GF-D8 (cell line): ENCODE measurements at regions not wholly inside any gene's neighbourhood (a gene's known extent, or its start where the extent isn't known, plus 50 kb on each side); places are given as distances from the start of the nearest gene placed in this dataset.

ENCODE experiments used
- DNase-seq: peaks from one replicate; lab custom pipeline; 2025; lab: John Stamatoyannopoulos, UW

GRCh38 chr10:117868151-117868550 is 178.6 kb downstream of the RAB11FIP2 start:
- no peak for DNase-seq

GRCh38 chr10:117875793-117876192 is 170.9 kb downstream of the RAB11FIP2 start:
- DNase-seq: no peak

GRCh38 chr10:117876210-117876609 is 170.5 kb downstream of the RAB11FIP2 start:
- no peak for DNase-seq

DNA sequence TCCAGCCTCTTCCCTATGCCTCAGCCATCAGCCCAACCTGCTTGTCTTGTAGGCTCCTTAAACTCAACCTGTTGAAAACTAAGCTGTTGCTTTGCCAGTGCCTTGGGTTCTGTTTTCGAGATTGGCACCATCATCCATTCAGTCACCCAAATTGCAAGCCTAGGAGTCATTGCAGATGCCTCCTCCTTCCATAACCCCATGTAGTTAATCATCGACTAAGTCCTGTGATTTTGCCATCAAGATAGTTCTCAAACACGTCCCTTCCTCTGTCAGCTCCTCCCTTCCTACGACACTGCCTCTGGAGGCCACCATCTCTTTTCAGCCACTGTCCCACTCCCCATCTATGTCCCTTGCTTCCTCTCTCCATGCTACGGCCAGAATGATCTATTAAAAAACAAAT is 168.1 kb downstream of the RAB11FIP2 start:
- no peak for DNase-seq

- DNase-seq: no peak
Measured at GRCh38 chr10:117884093-117884492, 162.6 kb downstream of the RAB11FIP2 start.

DNA sequence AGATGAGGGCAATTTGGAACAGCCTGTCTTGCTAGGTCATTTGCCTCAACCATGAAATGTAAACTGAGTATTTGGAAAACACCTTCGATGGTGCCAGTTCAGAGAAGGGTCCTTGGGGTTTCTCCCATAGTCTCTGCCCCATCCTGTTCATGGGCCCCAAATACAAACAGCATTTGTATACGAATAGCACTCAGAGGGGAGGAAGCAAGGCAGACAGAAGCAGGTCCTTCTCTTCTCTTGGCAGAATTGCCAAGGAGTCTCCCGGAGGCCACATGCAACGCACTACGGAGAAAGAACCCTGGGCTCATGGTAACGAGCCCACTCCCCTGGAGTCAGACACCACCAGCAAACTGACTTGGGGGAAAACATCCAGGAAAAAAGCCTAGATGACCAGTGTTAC is 162.1 kb downstream of the RAB11FIP2 start:
- no peak for DNase-seq

GRCh38 chr10:117885206-117885829 is 161.4 kb downstream of the RAB11FIP2 start:
- DNase-seq: no peak

DNA sequence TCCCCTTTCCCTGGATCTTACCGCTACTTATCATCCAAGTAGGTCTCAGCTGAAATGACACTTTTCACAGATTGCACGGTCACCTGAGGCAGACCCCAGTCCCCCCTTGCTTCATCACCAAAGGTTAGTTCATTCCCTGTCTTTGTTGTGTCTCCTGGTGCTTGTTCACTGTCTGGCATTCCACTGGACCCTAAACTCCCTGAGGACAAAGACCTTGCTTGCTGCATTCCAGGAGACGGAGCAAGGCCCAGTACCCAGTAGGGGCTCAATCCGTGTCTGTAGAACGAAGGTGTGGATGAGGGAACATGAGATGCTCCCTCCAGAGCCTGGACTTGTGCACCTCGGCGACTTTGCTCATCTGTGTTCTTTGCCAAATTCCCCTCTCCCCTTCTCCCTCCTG is 160.0 kb downstream of the RAB11FIP2 start:
- no peak for DNase-seq

DNA sequence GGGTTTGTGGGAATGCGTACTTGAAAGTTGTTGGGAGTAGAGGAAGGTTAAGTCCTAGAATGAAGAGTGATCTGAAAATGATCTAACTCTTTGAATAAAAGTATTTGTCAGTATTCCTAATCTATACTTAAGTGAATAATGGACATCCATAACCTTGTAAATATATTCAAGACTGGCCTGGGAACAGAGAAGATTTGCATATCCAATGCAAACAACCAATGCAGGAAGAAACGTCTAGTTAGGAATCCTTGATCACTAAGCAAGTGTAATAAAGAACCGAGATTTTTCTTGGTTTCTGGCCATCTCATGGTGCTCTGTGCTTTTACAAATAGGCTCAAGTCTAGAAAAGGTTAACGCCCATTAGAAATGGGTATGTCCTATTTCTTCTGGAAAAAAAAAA is 157.1 kb downstream of the RAB11FIP2 start:
- no peak for DNase-seq

DNA sequence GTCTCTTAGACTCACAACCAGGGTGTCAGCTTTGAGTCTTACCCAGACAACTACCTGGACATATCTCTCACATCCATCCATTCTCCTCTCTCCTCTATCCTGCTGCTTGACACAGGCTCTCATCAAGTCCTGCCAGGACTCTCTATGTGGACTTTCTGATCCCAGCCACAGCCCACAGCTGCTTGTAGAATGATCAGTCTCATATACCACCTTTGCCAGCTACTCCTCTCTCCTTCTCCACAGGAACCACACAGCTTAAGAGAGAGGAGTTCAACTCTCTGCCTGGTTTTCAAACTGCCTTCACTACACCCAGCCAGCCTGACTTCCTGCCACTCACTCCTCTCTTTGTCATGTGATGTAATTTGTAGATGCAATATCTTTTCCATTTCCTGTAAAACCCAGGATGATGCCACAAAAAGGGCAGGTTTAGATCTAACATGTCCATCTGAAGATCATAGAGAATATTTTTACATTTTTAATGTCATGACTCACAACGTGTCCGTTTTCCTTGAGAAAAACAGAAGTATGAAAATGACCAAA is 154.0 kb downstream of the RAB11FIP2 start:
- DNase-seq: no peak

- no peak for DNase-seq
Measured at GRCh38 chr10:117894339-117894738, 152.4 kb downstream of the RAB11FIP2 start.

DNA sequence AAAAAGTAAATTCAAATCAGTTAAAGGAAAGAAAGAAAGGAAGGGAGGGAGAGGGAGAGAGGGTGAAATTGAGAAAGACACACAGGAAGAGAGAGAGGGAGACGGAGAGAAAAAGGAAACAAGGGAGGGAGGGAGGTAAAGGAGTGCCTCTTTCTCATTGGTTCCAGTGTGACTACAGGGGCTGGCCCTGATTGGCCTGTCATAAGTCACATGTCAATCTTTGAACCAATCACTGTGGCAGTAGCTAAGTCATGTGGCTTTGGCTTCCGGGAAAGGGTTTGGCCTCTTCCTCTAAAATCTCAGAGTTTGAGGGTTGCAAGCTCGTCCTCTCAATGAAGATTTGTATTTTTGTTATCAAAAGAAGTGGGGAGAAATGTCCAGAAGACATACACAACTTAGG is 150.2 kb downstream of the RAB11FIP2 start:
- no peak for DNase-seq

- DNase-seq: no peak
Measured at GRCh38 chr10:117899181-117899683, 147.5 kb downstream of the RAB11FIP2 start.

GRCh38 chr10:117900280-117900679 is 146.5 kb downstream of the RAB11FIP2 start:
- DNase-seq: no peak

GRCh38 chr10:117903854-117904253 is 142.9 kb downstream of the RAB11FIP2 start:
- DNase-seq: no peak

DNA sequence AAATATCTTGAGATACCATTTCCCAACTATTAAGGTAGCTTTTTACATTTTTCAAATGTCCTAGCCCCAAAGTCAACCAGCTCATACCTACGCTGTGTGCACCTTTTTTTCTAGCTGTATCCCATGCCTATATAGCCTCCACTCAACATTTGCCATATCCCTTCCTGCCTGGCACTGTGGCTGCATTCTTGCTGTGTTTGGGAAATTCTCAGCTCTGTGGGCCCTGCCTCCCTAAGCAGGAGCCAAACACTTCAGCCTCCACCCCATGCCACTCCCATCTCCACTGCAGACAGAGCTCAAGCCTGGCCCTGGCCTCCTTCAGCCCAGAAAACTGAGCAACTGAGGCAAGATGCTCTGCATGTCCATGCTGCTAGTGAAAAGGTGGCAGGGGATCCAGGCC is 141.3 kb downstream of the RAB11FIP2 start:
- DNase-seq: no peak

DNA sequence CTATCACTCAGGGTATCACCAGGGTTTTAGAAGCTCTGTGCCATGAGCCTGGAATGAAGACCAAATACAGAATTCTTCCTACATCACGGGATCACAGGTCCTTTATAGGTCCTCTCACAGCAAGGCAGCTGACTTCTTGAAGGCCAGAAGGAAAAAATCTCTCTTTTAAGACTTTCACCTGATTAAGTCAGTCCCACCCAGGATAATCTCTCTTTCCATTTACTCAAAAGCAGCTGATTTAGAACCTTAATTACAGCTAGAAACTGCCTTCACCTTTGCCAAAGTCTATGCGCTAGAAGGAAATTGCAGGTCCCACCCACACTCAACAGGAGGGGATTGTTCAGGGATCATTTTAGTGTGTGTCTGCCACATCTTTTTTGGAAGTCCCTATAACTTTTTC is 135.1 kb downstream of the RAB11FIP2 start:
- no peak for DNase-seq

DNA sequence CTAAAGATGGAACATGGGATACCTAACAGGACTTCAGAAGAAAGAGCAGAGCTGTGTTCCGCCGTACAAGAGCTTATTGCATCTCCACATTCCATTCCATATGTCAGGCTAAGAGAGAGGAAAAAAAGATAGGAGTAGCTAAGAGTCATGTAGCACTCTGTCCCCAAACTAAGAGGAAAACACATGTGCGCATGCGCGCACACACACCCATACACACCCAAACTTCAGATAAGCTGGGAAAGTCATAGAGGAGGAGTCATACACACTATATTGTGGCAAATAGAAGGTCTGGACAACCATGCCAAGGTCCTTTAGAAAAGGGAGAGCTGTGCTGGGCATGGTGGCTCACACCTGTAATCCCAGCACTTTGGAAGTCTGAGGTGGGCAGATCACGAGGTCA is 132.4 kb downstream of the RAB11FIP2 start:
- no peak for DNase-seq

DNA sequence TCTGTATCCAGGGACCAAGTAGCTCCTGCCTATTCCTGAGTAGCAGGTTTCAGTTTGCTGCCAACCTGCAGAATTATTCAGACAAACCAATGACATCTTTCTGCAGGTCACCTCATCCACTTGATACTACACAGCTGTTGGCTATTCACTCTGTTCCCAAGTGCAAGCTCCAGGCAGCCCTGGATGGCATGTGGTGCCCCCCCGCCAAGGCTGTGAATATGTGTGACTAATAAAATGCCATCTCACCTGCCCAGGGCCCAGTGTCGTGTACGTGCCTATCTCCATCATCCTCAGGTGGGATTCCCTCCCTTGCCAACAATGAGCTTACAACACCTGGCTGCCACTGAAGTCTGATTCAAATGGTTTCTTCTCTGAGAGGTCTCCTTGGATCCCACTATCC is 125.8 kb downstream of the RAB11FIP2 start:
- no peak for DNase-seq

GRCh38 chr10:117921421-117921820 is 125.3 kb downstream of the RAB11FIP2 start:
- DNase-seq: no peak

DNA sequence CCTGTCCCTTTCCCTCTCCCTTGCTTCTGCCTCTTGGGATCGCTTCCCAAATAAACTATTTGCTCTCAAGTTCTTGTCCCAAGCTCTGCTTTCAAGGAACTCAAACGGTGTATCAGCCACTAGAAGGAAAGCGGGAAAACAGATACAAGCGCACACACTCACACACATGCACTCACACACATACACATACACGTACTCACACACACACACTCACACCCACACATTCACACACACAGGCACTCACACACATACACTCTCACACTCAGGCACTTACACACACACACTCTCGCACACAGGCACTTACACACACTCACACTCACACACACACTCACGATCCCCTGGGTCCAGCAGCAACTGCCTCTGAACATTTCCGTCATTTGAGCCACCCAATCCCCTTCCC is 121.9 kb downstream of the RAB11FIP2 start:
- DNase-seq: no peak

- DNase-seq: no peak
Measured at GRCh38 chr10:117925369-117925768, 121.4 kb downstream of the RAB11FIP2 start.

DNA sequence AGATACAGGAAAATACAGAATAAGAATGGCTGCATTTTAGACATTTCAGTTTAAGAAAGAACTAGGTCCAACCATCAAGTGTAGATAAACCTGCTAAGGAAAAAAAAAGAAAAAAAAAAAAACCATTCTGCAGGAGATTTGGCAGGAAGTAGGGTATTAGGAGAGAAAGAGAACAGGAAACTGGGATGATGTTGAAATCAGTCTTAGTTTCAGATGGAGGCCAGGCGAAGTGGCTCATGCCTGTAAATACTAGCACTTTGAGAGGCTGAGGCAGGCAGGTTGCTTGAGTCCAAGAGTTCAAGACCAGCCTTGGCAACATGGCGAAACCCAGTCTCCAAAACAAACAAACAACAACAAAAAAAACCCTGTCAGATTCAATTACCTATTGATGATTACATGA is 120.2 kb downstream of the RAB11FIP2 start:
- peak; percentile 44 for DNase-seq

GRCh38 chr10:117927332-117927731 is 119.4 kb downstream of the RAB11FIP2 start:
- no peak for DNase-seq
